ENCODE measurements at regions not wholly inside any gene's neighbourhood (a gene's known extent, or its start where the extent isn't known, plus 50 kb on each side); places are given as distances from the start of the nearest gene placed in this dataset.
"Not testable (repeated sequence)": the region's sequence is repeated elsewhere in the genome, so short reads cannot be mapped to it uniquely, and the experiment has no call there.

GRCh38 chr6:10311546-10312405, 103.1 kb downstream of the TFAP2A start:
- not testable (repeated sequence) for TF ChIP-seq CTCF, POLR2A (IDR thresholded peaks at IDR 0.05)
